ENCODE measurements at regions not wholly inside any gene's neighbourhood (a gene's known extent, or its start where the extent isn't known, plus 50 kb on each side); places are given as distances from the start of the nearest gene placed in this dataset.

DNA sequence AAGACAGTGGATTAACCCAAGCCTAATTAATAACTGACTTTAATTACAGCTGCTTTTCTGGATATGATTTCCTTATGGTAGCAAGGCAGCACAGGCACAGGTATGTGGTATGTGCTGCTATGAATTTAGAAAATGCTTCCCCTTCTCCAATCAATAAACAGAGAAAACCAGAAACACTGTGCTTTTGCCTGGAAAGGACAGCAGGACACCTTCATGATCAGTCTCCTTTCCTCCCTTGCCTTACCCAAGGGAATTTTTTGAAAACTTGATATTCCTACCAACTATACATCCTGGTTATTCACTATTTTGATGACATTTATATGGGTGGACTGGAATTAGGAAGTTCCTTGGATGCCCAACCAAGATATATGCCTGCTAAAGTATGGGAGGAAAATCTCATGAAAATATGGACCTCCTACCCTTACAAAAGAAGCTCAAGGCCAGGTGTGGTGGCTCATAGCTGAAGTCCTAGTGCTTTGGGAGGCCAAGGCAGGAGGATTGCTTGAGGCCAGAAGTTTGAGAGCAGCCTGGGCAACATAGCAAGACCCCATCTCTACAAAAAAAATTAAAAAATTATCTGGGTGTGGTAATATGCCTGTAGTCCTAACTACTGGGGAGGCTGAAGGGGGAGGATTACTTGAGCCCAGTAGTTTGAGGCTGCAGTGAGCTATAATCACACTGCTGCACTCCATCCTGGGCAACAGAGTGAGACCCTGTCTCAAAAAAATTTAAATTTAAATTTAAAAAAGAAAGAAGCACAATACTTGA, 106.3 kb upstream of the WAC start:
- TF ChIP-seq, protein P1, sequence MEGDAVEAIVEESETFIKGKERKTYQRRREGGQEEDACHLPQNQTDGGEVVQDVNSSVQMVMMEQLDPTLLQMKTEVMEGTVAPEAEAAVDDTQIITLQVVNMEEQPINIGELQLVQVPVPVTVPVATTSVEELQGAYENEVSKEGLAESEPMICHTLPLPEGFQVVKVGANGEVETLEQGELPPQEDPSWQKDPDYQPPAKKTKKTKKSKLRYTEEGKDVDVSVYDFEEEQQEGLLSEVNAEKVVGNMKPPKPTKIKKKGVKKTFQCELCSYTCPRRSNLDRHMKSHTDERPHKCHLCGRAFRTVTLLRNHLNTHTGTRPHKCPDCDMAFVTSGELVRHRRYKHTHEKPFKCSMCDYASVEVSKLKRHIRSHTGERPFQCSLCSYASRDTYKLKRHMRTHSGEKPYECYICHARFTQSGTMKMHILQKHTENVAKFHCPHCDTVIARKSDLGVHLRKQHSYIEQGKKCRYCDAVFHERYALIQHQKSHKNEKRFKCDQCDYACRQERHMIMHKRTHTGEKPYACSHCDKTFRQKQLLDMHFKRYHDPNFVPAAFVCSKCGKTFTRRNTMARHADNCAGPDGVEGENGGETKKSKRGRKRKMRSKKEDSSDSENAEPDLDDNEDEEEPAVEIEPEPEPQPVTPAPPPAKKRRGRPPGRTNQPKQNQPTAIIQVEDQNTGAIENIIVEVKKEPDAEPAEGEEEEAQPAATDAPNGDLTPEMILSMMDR (IDR thresholded peaks at IDR 0.05; ENCODE audit: insufficient read depth, low read depth, low read length): no peak
- no peak for TF ChIP-seq EZH2 (IDR thresholded peaks at IDR 0.05; ENCODE audit: insufficient read depth, low read length)
